BE2C (cell line): ENCODE measurements at regions not wholly inside any gene's neighbourhood (a gene's known extent, or its start where the extent isn't known, plus 50 kb on each side); places are given as distances from the start of the nearest gene placed in this dataset.

Source experiments
- DNase-seq: peaks from one replicate; pipeline ENCODE4 v3.0.0-alpha.2; 2020
- H3K27me3 ChIP-seq: fragments of 250-450 bp; sonication (Bioruptor Pico); 2 replicates; pipeline ENCODE4 v1.5.1; 2020; ENCODE audit warnings: mild to moderate bottlenecking
- H3K36me3 ChIP-seq: fragments of 250-450 bp; sonication (Bioruptor Pico); 2 replicates; pipeline ENCODE4 v1.5.1; 2020; ENCODE audit warnings: mild to moderate bottlenecking
- H3K4me1 ChIP-seq: fragments of 250-450 bp; sonication (Bioruptor Pico); 2 replicates; pipeline ENCODE4 v1.5.1; 2020
- H3K4me3 ChIP-seq: 2 replicates; pipeline ENCODE4 v1.5.1; 2011; ENCODE audit warnings: low read depth, low read length
- H3K9me3 ChIP-seq: fragments of 250-450 bp; sonication (Bioruptor Pico); 2 replicates; pipeline ENCODE4 v1.5.1; 2020
- TF ChIP-seq, protein P1 (sequence below): IDR thresholded peaks from 2 replicates; pipeline ENCODE4 v1.5.1; 2012; ENCODE audit warnings: mild to moderate bottlenecking, low read depth, low read length

GRCh38 chr13:83752141-83752540, 130.1 kb downstream of the SLITRK1 start:
- H3K9me3 ChIP-seq = no peaks in the 10 kb centered on the region
- H3K4me1 ChIP-seq = no peaks in the 10 kb centered on the region
- H3K4me3 ChIP-seq = no peak overlapping the region
- TF ChIP-seq, protein P1, sequence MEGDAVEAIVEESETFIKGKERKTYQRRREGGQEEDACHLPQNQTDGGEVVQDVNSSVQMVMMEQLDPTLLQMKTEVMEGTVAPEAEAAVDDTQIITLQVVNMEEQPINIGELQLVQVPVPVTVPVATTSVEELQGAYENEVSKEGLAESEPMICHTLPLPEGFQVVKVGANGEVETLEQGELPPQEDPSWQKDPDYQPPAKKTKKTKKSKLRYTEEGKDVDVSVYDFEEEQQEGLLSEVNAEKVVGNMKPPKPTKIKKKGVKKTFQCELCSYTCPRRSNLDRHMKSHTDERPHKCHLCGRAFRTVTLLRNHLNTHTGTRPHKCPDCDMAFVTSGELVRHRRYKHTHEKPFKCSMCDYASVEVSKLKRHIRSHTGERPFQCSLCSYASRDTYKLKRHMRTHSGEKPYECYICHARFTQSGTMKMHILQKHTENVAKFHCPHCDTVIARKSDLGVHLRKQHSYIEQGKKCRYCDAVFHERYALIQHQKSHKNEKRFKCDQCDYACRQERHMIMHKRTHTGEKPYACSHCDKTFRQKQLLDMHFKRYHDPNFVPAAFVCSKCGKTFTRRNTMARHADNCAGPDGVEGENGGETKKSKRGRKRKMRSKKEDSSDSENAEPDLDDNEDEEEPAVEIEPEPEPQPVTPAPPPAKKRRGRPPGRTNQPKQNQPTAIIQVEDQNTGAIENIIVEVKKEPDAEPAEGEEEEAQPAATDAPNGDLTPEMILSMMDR = no peak
- H3K27me3 ChIP-seq = no peaks in the 10 kb centered on the region
- no peak for DNase-seq
- no peaks in the 10 kb centered on the region for H3K36me3 ChIP-seq

GRCh38 chr13:83740622-83741021, 141.7 kb downstream of the SLITRK1 start:
- no peaks in the 10 kb centered on the region for H3K36me3 ChIP-seq
- TF ChIP-seq, protein P1 = no peak
- no peak for DNase-seq
- peaks cover 4% of the 10 kb centered on the region; the same call in 1 of the 2 replicates for H3K27me3 ChIP-seq
- H3K4me3 ChIP-seq = no peak overlapping the region
- H3K9me3 ChIP-seq = no peaks in the 10 kb centered on the region
- no peaks in the 10 kb centered on the region for H3K4me1 ChIP-seq

- TF ChIP-seq, protein P1 = no peak
- Histone ChIP-seq H3K9me3 (no peaks in the 10 kb centered on the region), H3K27me3 (peaks cover 4% of the 10 kb centered on the region; the same call in 1 of the 2 replicates), H3K4me1 (no peaks in the 10 kb centered on the region), H3K36me3 (no peaks in the 10 kb centered on the region), H3K4me3 (no peak overlapping the region)
- DNase-seq = no peak
Observed at GRCh38 chr13:83738407-83738806, 143.9 kb downstream of the SLITRK1 start.

DNA sequence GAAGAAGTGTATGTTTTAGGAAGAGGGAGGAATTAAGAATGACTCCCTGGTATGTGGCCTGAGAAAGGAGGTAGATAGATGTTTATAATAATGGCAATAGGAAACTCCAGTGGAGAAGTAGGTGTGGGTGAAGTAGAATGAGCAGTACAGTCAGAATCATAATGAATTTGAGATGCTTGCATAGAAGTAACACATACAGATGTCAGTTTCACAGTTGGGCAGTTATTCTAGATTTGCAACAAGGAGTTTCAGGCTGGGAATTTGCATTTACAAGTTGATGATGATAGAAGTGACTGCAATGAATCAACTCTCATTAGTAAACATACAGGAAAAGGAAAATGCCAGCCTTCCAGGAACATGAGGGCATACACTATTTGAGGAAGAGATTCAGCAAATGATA, 149.0 kb downstream of the SLITRK1 start:
- TF ChIP-seq, protein P1 = no peak
- Histone ChIP-seq H3K4me3 (no peak overlapping the region), H3K36me3 (no peaks in the 10 kb centered on the region), H3K4me1 (no peaks in the 10 kb centered on the region), H3K27me3 (no peaks in the 10 kb centered on the region), H3K9me3 (no peaks in the 10 kb centered on the region)
- DNase-seq = no peak

DNA sequence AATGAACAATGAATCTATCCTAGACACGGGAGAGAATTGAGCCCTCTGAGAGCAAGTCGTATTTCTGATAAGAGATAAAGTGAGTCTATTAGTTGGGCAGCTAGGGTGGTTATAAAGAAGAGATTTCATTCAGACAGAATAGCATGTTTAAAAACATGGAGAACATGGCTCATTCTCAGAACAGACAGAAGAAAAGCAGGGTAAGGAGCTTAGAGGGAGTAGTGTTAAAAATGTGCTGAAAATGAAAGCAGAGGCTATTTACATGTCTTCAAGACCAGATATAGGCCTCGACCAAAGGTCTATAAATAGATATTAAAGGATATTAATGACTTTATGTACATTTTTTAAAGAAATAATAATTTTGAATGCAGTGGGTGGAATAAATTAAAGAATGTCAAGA, 149.5 kb downstream of the SLITRK1 start:
- no peaks in the 10 kb centered on the region for H3K27me3 ChIP-seq
- TF ChIP-seq, protein P1 = no peak
- DNase-seq = no peak
- H3K4me3 ChIP-seq = no peak overlapping the region
- H3K9me3 ChIP-seq = no peaks in the 10 kb centered on the region
- H3K4me1 ChIP-seq = no peaks in the 10 kb centered on the region
- no peaks in the 10 kb centered on the region for H3K36me3 ChIP-seq

GRCh38 chr13:83731113-83731512, 151.2 kb downstream of the SLITRK1 start:
- Histone ChIP-seq H3K36me3 (no peaks in the 10 kb centered on the region), H3K9me3 (no peaks in the 10 kb centered on the region), H3K4me3 (no peak overlapping the region), H3K4me1 (no peaks in the 10 kb centered on the region), H3K27me3 (no peaks in the 10 kb centered on the region)
- DNase-seq = no peak
- TF ChIP-seq, protein P1 = no peak
